Stimulated activated naive CD8-positive, alpha-beta T cell treated with anti-CD3 and anti-CD28 coated beads, Interleukin-15, Interleukin-2, amounts not matched to agents 100 U/mL and 50 U/mL, for 24 hours (primary cell): ENCODE measurements at regions not wholly inside any gene's neighbourhood (a gene's known extent, or its start where the extent isn't known, plus 50 kb on each side); places are given as distances from the start of the nearest gene placed in this dataset.
A peak's percentile ranks its signal among the peaks of the same experiment; 100 is the strongest.
"Not testable (repeated sequence)": the region's sequence is repeated elsewhere in the genome, so short reads cannot be mapped to it uniquely, and the experiment has no call there.

Experiments
- ATAC-seq: fragments of 150-1000 bp; cut with Tn5 transposase; one replicate; pipeline ENCODE4 v1.10.0; 2021
- DNase-seq: peaks from one replicate; pipeline ENCODE4 v3.0.0; 2021

DNA sequence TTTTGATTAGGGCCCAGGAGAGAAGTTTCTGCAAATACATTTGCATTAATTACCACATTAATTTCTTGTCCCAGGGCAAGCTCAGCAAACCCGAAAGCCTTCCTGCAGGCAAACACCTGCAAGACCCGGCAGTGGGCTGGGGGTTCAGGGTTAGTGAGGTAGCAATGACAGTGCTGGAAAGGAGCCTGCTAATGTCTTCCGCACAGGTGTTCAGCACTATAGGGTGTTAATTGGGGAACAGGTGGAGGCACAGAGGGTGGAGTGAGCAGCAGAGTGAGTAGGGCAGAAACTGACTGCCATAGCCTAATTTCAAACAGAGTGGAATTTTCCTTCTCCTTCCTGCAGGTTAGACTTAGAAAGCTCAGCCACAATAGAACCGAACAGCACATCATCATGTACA lies 50.9 kb upstream of the UBASH3B start:
- no peak for ATAC-seq

DNA sequence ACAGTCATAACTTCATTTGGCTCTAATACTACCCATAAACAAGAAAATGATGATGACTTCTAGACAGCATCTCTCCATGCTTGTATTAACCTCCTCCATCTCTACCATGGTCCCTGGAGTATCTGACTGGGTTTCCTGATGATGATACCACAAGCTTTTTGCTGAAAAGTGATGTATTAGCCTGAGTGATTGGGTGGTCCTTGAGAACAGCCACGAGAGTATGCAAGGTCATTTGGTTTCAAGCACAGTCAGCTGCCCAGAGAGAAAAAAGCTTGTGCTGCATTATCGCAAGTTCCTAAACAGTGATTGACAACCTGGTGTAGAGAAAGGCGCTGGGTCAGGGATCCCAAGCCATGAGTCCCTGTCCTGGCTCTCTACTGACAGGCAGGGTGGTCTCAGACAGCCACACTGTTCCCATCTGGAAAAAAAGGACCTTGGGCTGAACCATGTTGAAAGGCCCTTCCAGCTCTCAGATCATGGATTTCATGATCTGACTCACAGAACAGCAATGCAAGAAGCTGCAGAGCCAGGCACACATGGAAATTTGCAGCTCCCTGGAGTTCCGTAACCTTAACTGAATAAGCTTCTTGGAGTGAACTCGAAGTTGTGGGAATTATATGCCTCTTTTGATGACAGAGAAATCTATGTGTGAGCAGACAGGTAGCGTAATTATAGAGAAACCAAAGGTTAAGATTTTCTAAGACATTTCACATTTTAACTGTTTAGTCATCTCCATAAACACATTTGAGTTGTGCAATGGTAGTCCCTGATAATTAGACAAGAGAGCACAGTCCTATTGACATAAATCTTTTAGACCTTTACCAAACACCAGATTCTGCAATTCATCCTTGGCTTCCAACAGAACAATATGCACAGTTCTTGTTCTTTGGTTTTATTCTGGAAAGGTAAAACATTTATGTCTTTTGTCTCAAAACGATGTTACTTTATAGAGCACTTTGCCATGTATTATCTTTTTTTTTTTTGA lies 54.1 kb upstream of the UBASH3B start:
- ATAC-seq (no peak), DNase-seq (no peak)

More for the DNA sequence above, 50.9 kb upstream of the UBASH3B start:
- no peak for DNase-seq

DNA sequence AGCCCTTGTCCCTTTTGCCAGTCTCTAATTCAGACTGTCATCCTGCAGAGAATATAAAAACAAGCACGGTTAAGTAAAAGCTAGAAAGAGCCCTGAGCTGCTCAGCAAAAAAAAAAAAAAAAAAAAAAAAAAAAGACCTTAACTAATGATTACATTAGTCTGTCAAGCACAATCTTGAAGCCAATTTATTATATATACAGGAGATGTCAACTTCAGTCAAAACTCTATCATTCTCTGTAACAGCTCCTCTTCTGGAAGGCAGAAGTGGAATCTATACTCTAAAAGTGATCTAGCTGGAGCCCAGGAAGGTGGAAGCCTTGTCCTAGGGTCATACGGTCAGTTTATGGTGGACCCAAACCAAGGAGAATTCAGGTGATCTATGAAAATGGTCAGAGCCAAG lies 55.2 kb upstream of the UBASH3B start:
- no peak for DNase-seq

DNA sequence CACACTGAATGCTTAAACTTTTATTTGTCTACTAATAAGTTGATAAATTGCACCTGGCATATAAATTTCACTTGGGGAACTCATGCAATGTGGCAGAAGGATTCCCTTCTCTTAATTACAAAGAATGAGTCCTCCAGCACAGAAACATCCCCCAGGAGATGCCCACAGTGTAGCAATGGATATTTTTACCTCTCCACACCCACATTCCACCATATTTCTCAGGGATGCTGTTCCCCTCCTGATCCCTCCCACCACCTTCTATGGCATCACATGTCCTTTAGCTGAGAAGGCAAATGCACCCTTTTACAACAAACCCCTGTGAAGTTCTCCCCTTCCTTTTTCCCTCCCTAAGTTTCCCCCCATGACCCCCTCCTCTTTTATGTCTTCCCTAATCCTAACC lies 56.1 kb upstream of the UBASH3B start:
- DNase-seq (no peak), ATAC-seq (no peak)

More for the DNA sequence above, 55.2 kb upstream of the UBASH3B start:
- ATAC-seq = no peak

DNA sequence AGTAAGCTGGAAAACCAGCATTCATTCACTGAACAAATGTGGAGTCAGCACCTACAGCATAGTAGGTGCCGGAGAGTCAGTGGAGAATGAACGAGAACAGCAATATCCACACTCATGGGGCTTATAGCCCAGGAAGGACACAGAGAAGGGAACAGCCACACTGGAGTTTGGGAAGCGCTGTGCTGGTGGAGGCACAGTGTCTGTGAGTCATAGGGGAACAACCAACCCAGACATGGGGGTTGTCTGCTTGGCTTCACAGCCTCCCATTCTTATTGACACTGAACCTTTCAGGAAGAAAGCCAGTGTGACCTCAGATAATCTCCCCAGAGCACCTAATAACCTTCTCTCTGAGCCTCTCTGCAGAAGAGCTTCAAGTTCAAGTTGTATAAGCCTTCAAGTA lies 56.6 kb upstream of the UBASH3B start:
- no peak for ATAC-seq
- DNase-seq = no peak

DNA sequence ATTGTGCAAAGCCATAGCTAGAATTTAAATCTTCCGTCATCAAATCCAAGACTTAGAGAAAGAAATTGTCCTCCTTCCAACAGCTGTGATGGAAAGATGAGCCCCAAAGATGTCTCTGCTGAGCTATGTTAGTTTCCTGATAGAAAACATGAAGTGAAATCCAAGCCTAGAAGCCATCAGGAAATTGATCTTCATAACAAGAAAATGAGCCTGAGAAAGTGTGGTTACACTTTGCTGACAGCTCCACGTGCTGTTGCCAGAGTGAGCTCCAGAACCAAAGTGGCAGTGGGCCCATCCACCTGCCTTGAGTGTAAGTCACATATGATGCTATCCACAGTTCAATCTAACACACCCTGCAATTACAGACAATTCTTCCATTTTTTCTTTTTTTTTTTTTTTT lies 58.0 kb upstream of the UBASH3B start:
- DNase-seq = no peak
- ATAC-seq = no peak

DNA sequence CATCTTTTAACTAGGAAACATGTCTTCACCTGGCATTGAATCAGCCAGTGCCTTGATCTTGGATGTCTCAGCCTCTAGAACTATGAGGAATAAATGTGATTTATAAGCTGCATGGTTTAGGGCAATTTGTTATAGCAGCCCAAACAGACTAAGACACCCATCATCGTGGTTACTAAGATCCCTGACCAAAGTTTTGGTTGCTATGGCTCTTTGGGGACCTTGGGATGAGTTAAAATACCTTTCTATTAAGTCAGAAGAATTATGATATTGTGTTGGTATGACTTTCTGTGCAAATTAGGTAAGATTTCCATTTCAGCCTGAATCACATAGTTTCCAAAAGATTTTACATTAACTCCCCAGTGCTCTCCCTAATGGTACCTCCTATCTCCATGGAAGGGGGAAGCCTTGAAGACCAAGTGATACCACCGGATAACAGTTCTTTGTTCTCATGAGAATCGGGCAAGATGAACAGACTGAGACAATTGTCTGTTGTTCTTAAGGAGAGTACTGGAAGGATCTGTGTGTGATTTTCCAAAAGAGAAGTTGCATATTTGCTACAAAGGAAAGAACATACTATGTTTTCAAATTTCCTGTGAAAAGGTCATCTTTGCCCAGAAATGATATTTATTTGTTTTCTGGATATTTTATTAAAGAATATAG lies 60.4 kb upstream of the UBASH3B start:
- no peak for ATAC-seq
- no peak for DNase-seq

DNA sequence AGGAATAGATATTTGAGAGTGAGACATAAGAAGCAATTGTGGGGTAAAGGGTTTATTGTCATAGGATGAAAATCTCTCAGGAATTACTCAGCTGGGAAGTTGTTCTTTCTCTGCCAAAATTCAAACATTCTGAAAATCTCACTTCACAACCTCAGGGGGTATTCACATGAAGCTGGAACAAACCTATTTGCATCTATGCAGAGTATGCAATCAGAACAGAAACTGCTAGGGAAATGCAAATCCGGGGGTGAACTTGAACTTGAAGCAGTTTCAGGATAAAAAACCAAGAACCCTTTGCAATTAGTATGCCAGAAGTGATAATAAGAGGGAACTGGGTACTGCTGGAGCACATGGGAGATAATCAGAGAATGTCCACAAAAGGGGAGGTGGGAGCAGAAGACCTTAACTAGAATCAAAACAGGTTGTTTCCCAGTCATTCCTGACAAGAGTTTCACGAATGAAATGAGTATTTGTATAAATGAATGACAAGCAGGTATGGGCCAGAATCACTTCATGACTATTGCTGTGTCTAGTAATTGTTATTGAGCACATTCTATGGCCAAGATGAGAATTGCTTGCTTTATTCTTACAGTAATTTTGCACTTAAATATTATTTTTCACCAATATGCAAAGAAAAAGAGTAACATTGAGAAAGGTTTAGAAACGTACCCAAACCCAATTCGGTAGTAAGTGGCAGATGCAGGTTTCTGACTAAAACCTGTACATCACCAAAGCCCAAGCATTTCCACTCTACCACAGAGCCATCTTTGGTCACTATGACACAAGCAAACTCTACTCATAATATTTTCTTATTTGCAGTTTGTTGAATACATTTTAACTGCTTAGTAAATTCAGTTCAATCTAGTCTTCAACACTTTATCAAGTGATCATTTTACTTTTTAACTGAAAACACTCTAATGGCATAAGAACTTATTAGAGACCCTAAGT lies 61.8 kb upstream of the UBASH3B start:
- no peak for ATAC-seq

DNA sequence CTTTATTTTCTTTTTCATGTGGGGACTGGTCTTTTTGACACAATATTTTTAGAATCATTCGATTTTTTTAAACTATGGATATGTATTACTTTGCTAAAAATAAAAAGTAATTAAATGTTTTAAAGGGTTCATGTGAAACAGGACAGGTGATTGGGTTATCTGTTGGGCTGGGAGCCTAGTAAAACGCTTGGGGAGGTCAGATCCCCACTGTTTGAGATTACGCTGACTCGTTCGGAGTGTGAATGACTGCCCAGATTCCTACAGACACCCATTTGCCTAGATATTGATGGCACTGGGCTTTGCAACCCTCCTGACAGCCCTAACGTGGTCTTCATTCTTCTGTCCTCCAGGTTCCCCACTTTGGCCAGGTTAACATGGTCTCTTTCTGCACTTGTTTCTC lies 62.9 kb upstream of the UBASH3B start:
- ATAC-seq = no peak
- DNase-seq = no peak

More for the DNA sequence above, 61.8 kb upstream of the UBASH3B start:
- DNase-seq = no peak

DNA sequence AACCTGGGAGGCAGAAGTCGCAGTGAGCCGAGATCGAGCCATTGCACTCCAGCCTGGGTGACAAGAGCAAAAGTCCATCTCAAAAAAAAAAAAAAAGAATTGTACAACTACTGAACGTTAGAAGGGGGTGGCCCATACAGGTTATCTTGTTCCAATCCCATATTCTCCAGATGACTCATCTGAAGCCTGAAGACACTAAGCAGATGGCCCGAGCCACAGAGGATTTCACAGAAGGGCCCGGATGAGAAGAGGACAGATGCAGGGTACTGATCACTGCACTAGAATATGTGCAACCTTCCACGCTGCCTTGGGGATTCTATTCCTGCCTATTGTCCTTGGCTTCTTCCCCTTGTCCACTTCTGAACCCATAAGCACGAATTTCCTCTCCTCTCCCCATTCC lies 70.9 kb upstream of the UBASH3B start:
- ATAC-seq (no peak), DNase-seq (no peak)

DNA sequence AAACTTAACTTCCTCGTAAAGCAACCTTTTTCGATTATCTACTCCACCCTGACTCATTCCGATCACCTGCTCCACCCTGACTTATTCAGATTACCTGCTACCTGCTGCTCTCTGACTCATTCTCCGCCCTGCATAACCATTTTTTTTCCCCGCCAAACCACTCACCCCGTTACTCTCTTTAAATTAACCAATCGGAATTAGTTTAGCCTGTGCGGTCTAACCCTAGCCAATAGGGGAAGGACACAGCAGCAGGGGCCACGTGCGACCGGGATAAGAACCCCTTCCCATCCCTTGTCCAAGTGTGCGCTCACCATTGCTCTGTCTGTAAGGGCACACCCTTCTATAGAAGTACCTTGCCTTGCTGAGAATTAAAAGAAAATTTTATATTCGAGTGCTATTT lies 75.5 kb upstream of the UBASH3B start:
- not testable (repeated sequence) for ATAC-seq, DNase-seq

DNA sequence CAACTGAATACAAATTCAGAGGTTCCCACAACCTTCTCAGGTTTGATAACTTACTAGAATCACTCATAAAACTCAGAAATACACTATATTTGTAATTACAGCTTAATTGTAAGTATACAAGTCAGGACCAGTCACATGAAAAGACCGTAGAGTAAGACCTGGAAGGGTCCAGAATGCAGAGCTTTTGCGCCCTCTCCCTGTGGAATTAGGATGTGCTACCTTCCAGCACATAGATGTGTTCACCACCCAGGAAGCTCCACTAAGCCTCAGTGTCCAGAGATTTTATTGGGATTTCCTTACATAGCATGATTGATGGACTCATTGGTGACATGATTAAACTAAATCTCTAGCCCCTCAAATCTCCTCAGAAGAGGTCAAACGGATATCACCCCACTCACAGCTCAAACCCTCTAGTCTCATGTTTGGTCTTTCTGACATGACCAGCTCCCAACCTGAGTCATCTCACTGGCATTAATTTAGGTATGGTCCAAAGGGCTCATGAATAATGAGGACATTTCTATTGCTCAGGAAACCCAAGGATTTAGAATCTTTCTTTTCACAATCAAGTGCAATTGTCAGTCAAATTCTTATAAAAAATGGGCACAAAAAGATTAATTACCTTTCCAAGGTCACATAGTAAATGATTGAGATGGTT lies 77.2 kb upstream of the UBASH3B start:
- DNase-seq = no peak
- ATAC-seq = no peak

DNA sequence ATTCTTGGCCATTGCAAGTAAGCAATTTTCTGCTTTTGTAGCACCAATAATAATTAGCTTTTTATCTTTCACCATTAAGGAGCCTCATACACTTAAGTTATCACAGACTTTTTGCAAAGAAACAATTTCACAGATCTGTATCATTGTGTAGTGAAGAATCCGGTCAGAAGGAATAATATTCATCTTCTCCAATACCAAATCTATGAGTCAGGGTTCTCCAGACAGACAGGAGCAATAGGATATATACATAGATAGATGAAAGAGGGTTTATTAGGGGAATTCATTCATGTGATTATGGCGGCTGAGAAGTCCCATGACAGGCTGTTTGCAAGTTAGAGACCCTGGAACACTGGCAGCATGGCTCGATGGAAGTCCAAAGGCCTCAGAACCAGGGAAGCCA lies 82.9 kb upstream of the UBASH3B start:
- DNase-seq (no peak), ATAC-seq (no peak)

DNA sequence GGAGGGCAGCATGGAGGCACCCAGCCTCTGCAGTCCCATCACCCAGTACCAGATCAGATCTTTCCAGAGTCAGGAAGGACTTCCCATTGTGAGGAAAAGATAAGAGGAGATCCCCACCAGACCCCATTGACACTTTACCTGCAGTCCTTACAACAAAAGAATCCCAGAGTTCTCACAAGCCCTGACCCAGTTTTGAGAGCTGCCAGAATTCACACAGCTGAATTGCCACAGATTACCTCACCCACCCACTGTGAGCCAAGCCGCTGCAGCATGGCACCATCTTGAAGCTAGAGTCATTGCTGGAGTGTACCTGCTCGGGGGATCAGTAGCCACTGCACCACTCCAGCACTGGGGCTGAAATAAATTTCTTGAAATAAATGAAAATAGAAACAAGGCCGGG lies 91.8 kb upstream of the UBASH3B start:
- ATAC-seq = no peak
- no peak for DNase-seq

DNA sequence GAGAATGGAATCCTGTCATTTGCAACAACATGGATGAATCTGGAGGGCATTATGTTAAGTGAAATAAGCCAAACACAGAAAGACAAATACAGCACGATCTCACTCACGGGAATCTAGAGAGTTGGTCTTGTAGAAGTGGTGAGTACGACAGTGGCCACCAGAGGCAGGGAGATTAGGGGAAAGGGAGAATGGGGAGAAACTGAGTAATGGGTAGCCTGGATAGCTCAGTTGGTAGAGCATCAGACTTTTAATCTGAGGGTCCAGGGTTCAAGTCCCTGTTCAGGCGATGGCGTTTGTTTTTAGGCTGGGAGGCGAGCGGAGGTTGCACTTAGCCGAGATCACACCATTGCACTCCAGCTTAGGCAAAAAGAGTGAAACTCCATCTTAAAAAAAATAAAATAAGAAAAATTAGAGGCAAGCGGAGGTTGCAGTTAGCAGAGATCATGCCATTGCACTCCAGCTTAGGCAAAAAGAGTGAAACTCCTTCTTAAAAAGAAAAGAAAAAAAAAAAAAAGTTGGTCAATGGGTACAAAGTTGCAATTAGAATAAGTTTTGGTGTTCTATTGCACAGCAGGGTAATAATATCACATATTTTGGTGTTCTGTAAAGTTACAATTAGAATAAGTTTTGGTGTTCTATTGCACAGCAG lies 95.7 kb upstream of the UBASH3B start:
- DNase-seq (peak; percentile 15), ATAC-seq (no peak)

DNA sequence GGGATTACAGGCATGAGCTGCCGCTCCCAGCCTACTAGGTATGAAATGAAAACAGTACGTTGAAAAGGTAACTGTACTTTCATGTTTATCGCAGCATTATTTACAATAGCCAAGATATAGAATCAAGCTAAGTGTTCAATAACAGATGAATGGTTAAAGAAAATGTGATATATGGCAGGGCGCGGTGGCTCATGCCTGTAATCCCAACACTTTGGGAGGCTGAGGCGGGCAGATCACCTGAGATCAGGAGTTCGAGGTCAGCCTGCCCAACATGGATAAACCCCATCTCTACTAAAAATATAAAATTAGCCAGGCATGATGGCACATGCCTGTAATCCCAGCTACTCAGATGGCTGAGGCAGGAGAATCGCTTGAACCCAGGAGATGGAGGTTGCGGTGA lies 96.3 kb upstream of the UBASH3B start:
- not testable (repeated sequence) for ATAC-seq, DNase-seq

DNA sequence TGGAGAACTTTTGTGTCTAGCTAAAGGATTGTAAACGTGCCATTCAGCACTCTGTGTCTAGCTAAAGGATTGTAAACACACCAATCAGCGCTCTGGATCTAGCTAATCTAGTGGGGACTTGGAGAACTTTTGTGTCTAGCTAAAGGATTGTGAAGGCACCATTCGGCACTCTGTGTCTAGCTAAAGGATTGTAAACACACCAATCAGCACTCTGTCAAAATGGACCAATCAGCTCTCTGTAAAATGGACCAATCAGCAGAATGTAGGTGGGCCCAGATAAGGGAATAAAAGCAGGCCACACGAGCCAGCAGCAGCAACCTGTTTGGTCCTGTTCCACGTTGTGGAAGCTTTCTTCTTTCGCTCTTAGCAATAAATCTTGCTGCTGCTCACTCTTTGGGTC lies 98.4 kb upstream of the UBASH3B start:
- ATAC-seq, DNase-seq: not testable (repeated sequence)

DNA sequence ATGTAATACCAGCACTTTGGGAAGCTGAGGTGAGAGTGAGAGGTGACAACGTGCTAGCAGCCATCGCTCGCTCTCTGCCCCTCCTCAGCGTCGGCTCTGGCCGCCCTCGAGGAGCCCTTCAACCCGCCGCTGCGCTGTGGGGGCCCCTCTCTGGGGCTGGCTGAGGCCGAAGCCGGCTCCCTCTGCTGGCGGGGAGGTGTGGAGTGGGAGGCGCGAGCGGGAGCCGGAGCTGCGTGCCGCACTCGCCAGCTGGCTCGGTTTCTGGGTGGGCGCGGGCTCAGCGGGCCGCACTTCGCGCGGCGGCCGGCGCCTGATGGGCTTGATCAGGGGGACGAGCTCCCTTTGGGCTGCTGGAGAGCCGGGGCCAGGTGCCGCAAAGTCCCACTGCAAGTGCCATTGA lies 98.9 kb upstream of the UBASH3B start:
- DNase-seq = peak; percentile 59
- peak; percentile 71 for ATAC-seq

DNA sequence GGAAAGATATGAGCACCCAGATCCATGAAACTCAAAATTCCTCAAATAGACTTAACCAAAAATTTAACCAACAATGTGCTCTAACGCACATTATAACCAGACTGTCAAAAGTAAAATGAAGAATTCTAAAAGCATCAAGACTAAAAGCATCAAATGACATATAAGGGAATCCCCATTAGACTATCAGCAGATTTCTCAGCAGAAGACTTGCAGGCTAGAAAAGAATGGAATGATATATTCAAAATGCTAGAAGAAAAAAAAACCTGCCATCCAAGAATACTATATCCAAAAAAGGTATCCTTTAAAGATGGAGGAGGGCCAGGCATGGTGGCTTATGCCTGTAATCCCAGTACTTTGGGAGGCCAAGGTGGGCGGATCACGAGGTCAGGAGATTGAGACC lies 117.5 kb upstream of the UBASH3B start:
- DNase-seq = no peak

DNA sequence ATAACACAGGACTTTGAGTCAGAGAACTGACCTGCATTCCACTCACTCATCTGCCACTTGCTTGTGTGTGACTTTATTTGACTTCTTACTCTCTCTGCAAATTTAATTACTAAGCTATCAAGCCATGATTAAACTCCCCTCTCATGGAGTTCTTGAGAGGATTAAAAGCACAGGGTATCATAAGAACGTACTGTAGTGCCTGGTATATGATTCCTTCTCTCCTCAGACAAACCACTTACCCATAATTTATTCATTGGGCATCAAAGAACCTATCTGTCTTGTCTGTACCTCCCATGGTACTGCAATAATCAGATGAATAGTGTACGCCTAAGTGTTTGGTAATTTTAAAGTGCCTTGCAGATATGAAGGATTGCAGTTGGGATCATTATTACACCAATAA lies 130.6 kb upstream of the UBASH3B start:
- ATAC-seq = no peak
- DNase-seq = no peak

More for the DNA sequence above, 117.5 kb upstream of the UBASH3B start:
- ATAC-seq = no peak
